ENCODE measurements at regions not wholly inside any gene's neighbourhood (a gene's known extent, or its start where the extent isn't known, plus 50 kb on each side); places are given as distances from the start of the nearest gene placed in this dataset.
"Not testable (repeated sequence)": the region's sequence is repeated elsewhere in the genome, so short reads cannot be mapped to it uniquely, and the experiment has no call there.

DNA sequence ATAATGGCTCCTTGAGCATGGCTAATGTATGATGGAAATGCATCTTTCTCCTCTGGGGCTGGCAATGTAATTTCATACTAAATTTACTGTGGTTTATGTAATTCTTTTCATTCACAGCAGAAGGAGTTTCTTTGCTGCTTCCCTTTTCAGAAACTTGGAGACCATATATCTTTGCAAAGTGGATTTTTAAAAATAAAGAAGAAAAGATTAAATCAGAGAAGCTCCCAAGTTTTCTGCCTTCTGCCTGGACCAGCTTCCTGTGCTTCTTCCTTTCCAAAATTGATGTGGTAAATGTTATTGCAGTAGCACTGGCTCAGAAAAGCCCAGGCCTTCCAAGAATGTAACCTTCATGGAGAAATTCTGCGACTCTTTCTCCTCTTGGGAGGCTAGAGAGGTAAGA, 300.1 kb upstream of the NCAM1 start:
- no peak for DNase-seq

DNA sequence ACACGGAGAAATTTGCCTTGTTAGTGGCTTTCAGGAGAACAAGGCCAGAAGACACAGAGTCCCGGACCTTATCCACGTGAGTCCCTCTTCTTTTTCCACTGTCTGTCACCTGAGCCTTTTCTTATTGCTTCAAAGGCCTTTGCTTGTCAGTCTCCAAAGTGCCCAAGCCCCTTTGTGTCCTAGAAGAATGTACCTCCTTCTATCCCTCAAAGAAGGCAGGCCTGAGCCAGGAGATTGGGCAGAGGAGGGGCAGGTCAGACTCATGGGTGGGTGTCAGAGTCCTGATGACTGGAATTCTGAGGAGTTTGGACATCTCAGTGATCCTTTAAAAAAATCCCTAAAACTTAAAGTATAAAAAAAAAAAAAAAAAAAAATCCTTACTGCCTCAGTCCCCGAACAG, 299.6 kb upstream of the NCAM1 start:
- DNase-seq = no peak

GRCh38 chr11:112662554-112662953, 298.7 kb upstream of the NCAM1 start:
- DNase-seq = peak; percentile 70

DNA sequence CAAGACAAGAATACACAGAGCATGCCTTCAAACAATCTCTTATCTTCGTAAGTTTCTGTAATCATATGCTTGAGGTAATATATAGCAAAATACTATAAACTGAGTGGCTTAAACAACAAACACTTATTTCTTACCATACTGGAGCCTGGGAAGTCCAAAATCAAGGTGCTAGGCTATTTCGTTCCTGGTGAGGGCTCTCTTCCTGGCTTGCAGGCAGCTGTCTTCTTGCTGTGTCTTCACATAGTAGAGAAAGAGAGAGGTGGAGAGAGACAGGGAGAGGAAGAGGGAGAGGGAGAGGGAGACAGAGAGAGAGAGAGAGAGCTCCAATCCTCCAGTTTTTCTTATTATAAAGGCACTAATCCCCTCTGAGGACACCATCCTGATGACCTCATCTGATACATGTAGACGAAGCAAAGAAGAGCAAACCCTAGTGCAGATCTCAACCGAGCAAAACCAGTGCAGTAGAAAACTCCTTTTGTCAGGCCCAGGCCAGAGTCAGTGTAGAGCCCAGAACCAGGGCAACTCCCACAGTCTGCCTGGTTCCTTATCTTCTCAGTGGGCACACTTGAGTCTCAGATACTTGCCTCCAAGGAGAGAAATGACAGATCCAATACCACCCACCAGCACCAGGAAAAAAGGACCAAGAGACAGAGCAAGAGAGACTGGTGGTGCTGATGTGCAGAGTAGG, 297.1 kb upstream of the NCAM1 start:
- no peak for DNase-seq

- DNase-seq = no peak
These were observed 295.9 kb upstream of the NCAM1 start for GRCh38 chr11:112665291-112665690.

- DNase-seq = no peak
These were observed 295.0 kb upstream of the NCAM1 start for GRCh38 chr11:112666253-112666652.

- DNase-seq = no peak
These were observed 290.2 kb upstream of the NCAM1 start for GRCh38 chr11:112670806-112671570.

- not testable (repeated sequence) for DNase-seq
These were observed 287.8 kb upstream of the NCAM1 start for GRCh38 chr11:112673401-112673800.

DNA sequence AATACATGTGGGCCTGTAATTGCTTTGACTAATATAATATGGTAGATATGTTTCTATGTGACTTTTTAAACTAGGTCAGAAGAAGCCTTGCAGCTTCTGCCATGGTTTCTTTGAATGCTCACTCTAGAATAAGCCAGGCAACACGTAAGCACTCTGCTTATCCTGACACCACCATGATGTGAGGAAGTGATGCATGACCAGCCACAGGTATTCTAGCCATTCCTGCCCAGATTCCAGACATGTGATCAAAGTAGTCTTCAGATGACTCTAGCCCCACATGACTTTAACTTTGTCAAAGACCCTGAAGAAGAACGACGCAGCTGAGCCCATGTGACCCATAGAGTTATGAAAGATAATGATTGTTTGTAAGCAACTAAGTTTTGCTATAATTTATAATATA, 276.1 kb upstream of the NCAM1 start:
- no peak for DNase-seq

DNA sequence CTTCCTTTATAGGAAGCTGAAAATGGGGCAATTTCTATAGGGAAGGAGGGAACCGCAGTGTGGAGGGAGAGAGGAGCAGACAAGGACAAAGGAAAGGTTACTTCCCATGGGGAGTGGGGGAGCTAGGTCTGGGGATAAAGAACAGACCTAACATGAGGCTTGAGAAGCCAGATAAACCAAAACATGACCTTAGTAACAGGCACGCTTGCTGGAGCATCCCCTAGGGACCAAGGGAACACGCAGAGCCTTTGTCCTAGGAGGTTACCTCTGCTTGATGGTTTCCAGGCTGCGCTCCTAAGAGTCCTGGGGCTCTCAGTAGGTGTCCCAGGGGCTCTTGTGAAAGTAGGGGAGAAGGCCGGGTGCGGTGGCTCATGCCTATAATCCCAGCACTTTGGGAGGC, 271.4 kb upstream of the NCAM1 start:
- no peak for DNase-seq

- DNase-seq = no peak
These were observed 267.4 kb upstream of the NCAM1 start for GRCh38 chr11:112693781-112694180.

- DNase-seq = no peak
These were observed 267.0 kb upstream of the NCAM1 start for GRCh38 chr11:112694245-112694644.

DNA sequence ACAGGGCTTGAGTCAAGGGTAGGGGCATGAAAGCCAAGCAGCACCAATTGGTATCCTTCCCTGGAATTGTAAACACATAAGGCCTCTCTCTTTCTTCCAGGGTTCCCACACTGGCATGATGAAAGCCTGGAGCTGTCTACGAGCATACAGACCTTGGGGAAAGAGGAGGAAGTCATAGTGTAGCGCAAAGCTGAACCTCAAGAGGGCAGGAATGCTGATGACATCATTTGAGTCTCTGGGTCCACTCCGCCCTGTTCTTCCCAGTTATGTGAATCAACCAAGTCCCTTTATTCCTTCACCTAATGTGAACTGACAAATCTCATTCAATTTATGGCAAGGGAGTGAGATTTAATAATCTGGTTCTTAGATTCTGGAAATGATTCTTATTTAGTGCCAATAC, 266.4 kb upstream of the NCAM1 start:
- peak; percentile 9 for DNase-seq

GRCh38 chr11:112697391-112698178, 263.6 kb upstream of the NCAM1 start:
- no peak for DNase-seq

DNA sequence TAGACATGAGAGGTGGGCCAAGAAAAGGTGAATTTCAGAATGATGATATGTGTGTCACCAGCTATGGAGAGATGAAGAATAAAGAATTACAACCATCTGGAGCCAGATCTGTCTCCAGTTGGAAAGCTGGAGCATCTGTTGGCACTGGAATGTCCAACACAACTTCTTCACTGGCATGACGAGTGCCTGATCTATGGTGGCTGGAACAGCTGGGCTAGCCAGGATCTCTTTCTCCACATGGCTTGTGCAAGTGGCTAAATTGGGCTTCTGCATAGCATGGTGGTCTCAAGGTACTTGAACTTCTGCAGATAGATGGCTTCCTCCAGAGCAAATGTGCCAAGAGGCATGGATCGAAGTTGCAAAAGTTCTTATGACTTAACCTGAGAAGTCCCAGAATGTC, 256.1 kb upstream of the NCAM1 start:
- no peak for DNase-seq

DNA sequence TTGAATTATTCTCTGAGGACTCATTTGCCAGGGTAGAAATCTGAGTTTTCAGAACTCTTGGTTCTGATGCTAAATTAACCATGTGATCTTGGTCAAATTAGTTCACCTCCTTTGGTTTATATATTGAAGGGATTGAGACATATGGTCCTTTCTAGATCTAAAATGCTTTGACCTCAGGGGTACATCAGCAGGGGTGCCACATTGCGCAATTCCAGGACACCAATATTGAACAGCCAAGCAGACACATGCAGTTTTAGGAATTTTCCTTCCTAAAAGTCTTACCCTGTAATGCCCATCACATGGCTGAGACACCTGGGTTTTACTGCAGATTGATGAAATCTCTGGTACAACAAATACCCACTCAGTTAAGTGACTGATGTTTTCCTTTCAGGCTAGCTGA, 254.4 kb upstream of the NCAM1 start:
- no peak for DNase-seq

- not testable (repeated sequence) for DNase-seq
These were observed 246.9 kb upstream of the NCAM1 start for GRCh38 chr11:112714340-112714739.

GRCh38 chr11:112715056-112715455, 246.2 kb upstream of the NCAM1 start:
- DNase-seq = no peak

GRCh38 chr11:112718483-112718882, 242.7 kb upstream of the NCAM1 start:
- DNase-seq = peak; percentile 35

DNA sequence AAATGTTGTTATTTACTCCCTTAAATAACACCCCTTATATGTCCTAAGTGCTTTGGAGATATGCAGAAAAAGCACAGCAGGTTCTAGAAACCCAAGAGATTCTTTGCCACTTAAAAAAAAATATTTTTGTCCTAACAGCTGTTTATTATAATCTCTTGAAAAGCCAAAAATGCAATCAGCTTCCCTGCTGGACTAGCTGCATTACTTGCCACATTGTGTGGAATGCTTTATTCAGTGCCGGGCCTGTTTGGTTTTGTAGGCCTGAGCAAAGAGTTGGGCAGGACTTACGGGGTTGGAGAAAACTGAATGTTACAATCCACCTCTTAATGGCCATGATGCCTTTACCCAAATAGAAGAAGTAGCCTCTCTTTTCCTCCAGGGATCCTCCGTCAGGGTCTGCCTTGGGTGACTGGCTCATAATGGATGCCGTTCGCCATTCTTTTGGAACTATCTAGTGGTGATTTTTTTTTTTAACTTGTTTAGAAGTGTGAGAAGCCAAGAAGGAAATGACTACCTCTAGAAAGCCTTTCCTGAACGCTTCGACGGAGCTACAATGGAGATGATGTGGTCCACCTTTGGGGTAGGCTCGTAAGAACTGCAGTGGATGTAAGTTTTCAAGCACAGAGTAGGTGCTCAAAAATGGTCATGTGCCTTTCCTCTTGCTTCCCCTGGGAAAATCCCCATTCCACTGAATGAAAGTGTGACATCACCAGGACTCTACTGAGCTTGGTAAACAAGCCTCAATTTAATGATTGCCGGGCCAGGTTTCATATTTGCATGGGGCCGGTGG, 241.3 kb upstream of the NCAM1 start:
- no peak for DNase-seq

GRCh38 chr11:112722148-112722547, 239.1 kb upstream of the NCAM1 start:
- no peak for DNase-seq

DNA sequence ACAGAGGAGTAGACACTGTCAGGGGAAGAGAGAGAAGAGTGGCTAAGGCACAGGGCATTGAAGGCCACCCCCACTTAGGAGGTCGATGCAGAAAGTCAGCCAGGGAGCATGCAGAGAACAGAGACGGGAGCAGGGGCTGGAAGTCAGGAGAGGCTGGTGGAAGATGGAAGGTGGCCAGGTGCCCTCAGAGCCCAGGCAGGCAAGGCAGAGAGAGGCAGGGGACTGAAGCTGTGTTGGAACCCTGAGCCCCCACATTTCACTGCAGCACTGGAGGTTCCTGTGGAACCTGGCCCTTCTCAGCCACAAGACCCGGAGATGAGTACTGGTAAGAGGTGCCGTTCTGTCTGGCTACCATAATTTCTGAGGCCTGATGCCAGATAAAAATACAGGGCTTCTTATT, 238.3 kb upstream of the NCAM1 start:
- no peak for DNase-seq
